H7 (cell line): ENCODE measurements at regions not wholly inside any gene's neighbourhood (a gene's known extent, or its start where the extent isn't known, plus 50 kb on each side); places are given as distances from the start of the nearest gene placed in this dataset.

ENCODE experiments used
- DNase-seq: peaks from one replicate; pipeline ENCODE4 v3.0.0; 2012
- H3K27me3 ChIP-seq: 2 replicates; pipeline ENCODE4 v1.6.0; 2011; ENCODE audit warnings: mild to moderate bottlenecking, low read length; ENCODE audit not compliant: control insufficient read depth, insufficient read depth
- H3K36me3 ChIP-seq: replicated peaks from 2 replicates; pipeline ENCODE4 v1.5.1; 2011; ENCODE audit warnings: low read length; ENCODE audit not compliant: control insufficient read depth, insufficient read depth
- H3K4me3 ChIP-seq: 2 replicates; pipeline ENCODE4 v1.5.1; 2011; ENCODE audit warnings: low read depth, mild to moderate bottlenecking, control low read depth, low read length, moderate library complexity; ENCODE audit not compliant: insufficient read depth

DNA sequence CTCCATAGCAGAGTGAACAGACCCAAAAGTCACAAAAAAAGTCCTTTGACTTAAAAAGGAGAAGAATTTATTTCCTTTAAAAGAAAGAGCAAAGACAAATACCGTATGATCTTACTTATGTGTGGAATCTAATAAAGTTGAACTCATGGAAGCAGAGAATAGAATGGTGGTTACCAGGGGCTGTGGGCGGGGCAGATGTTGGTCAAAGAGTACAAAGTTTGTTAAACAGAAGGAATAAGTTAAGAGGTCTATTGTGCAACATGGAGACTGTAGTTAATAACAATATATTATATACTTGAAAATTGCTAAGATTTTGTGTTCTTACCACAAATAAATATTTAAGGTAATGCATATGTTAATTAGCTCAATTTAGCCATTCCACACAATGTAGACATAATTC lies 173.3 kb upstream of the S100G start:
- no peaks in the 10 kb centered on the region for H3K36me3 ChIP-seq
- H3K4me3 ChIP-seq: no peak overlapping the region
- no peak for DNase-seq
- H3K27me3 ChIP-seq: no peaks in the 10 kb centered on the region

DNA sequence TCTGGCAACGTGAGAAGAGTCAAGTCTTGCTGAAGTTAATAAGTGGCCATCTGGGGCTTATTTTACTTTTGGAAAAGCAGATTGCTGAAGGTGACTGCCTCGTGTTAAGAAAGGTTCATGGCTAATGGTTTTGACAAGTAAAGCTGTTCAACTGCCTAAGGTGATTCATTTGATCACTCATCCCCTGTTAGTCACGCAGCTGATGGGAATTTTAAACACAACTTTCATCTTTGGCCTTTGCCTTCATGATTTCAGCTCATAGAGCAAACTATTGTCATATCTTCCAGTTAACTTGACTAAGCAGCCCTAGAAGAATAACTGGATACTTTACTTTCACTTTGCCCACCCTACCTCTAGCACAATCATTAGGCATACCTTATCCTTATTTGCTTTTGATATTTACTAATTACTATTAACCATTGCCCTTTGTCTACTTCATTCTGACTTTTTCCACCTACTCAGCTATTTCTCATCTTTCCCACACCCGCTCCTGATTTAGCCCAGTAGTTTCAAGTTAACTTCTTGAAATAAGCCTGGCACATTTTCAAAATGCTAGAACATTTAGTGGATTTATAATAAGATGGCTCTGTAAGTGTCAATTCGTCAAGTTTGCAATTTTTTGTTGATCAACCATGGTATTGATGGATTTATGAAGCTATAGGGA lies 170.6 kb upstream of the S100G start:
- H3K27me3 ChIP-seq: no peaks in the 10 kb centered on the region
- DNase-seq: no peak
- H3K4me3 ChIP-seq: no peak overlapping the region

DNA sequence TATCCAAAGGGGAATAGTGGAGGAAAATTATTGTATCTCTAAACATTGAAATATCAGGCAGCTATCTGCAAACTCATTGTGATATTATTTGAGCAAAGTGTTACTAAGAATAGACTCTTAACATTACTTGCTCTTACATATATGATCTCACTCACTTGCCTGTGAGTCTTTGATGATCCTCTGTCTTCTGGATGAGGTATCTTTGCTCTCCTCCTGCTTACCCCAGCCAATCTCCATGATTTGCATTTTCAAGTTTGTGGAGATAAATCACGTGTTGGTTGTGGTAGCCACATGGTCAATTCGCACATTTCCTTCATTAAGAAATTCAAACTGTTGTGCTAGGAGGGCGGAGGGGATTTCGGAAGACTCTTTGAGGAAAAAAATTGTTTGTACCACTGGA lies 169.9 kb upstream of the S100G start:
- H3K4me3 ChIP-seq: no peak overlapping the region
- no peaks in the 10 kb centered on the region for H3K36me3 ChIP-seq
- H3K27me3 ChIP-seq: no peaks in the 10 kb centered on the region
- DNase-seq: no peak

More for the DNA sequence above, 170.6 kb upstream of the S100G start:
- no peaks in the 10 kb centered on the region for H3K36me3 ChIP-seq

DNA sequence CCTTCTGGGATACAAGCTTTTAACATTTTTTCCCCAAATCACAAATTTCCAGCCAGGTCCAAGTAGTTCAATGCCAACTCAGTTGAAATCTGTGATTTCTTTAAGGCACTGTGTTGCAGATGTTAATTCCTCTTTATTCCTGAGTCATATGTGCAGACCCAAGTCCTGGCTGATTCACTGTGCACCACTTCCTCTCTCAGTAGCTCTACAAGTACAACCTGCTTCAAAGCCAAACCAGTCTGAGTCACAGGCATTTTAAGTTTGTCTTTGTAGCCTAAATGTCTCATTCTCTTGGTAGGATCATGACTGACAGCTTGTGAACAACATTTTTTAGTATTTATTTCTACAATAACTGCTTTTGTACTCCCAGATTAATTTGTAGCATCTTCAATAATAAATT lies 165.6 kb upstream of the S100G start:
- Histone ChIP-seq H3K4me3 (no peak overlapping the region), H3K27me3 (no peaks in the 10 kb centered on the region), H3K36me3 (no peaks in the 10 kb centered on the region)
- DNase-seq: no peak

DNA sequence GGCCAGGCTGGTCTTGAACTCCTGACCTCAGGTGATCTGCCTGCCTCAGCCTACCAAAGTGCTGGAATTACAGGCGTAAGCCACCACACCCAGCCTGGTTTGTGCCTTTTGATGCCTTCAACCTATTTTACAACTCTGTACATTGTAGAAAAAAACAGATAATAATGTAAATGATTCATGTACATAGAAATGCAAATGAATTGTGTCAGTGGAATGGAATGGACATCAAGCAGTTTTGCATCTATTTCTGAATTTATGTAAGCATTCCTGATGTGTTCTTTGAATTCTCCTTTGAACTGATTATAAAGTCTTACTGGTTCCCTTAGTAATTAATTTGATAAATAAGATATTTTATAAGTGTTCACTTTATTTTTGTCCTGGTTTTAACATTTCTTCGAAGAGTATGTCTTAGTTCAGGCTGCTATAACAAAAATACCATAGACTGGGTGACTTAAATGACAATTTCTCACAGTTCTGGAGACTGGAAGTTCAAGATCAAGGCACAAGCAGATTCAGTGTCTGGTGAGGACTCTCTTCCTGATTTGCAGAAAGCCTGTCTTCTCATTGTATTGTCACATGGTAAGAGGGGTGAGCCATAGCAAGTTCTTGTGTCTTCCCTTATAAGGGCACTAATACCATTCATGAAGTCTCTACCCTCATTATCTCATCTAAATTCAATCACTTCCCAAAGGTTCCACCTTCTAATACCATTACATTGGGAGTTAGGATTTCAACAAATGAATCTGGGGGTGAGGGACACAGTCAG lies 162.2 kb upstream of the S100G start:
- DNase-seq: no peak
- Histone ChIP-seq H3K4me3 (no peak overlapping the region), H3K27me3 (no peaks in the 10 kb centered on the region), H3K36me3 (no peaks in the 10 kb centered on the region)

DNA sequence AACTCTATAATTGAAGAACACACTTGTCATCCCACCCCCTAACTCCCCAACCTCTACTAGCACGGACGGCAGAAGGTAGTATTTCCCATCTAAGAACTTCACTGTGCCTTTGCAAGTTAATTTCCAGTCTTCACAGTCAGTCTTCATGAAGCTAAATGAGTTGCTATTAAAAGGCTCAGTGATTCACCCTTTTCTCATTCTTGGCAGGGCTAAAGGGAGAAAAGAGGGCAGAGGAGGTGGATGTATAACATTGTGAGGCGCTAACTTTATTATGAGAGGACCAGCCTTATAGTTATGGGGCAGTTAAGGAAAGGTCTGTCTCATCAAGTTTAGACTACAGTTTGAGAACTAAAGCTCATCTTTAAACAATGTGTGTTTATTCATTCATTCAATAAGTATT lies 161.0 kb upstream of the S100G start:
- Histone ChIP-seq H3K27me3 (no peaks in the 10 kb centered on the region), H3K4me3 (no peak overlapping the region), H3K36me3 (no peaks in the 10 kb centered on the region)
- no peak for DNase-seq

DNA sequence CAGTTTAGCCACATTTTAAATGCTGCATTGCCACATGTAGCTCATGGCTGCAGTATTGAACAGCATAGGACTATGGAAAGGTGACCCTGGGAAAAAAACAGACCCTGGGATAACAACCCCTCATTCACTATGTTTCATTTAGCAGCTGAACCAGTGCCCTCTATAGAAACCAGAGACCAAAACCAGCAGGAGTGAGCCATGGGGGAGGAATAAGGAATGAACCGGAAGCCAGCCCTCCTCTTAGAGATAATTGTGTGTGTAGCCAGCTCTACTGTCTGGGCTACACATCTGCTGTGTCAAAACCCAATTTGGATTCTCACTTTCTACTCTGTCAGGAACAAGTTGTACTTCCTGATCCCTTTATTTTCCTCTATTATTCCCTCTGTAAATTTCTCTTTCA lies 158.5 kb upstream of the S100G start:
- Histone ChIP-seq H3K27me3 (no peaks in the 10 kb centered on the region), H3K36me3 (no peaks in the 10 kb centered on the region), H3K4me3 (no peak overlapping the region)
- peak; percentile 49 for DNase-seq

DNA sequence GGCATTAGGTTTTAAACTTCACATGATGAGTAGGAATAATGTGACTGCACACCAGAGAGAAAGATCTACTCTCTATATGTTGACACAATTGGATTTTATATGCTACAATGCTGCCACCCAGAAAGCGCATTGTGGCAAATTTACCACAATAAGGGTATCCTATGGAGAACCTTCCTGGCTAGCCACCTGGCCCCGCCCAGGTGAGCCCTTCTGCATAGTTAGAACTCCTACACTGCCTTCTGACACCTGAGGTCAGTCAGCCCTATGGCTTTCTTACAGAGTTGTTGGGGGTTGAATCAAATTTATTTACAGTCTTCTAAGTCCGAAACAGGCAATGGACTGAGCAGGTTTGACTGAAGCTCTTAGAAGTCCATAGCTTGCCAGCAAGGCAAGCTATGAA lies 153.8 kb upstream of the S100G start:
- Histone ChIP-seq H3K27me3 (no peaks in the 10 kb centered on the region), H3K4me3 (no peak overlapping the region), H3K36me3 (no peaks in the 10 kb centered on the region)
- peak; percentile 52 for DNase-seq

DNA sequence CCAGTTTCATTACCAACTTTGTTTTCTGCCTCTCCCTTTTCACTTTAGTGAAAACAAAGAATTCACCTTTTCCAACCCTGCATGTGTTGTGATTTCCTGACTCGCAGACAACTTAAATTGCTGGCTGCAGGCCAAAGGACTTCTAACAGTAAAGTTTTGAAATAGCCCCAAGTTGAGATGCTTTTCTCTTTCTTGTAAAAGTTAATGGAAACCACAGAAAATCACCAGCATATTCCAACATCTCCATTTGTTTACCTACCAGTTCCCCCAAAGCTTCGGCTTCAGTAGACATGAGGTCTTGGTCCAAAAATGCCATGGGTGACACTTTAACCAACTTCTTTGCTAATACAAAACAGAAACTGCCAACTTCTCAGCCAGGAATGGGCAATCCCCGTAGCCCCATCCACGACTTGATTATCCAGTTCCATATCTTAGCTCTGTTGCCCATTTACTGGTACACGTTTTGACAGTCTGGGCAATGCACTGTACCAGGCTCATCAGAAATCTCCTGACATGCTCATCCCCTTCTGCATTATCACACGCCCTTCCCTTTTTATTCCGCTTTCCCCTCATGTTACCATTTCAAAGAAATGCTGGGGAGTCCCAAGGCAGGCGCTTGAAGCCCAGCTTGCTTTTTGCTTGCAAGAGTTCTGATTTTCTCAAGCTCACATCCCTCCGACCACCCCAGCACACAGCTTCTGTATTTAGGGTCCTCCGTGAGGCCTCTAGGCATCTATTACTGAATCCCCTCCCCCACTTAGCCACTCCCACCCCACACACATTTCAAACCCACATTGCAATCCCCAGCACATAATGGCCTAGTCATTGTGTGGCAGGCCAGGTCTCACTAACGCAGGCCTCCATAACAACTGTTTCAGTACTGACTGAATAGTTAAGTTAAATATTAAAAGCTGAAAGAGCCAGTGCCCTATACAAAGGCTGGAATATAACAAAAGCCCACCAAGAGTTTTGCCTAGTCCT lies 137.9 kb upstream of the S100G start:
- peak; percentile 33 for DNase-seq

DNA sequence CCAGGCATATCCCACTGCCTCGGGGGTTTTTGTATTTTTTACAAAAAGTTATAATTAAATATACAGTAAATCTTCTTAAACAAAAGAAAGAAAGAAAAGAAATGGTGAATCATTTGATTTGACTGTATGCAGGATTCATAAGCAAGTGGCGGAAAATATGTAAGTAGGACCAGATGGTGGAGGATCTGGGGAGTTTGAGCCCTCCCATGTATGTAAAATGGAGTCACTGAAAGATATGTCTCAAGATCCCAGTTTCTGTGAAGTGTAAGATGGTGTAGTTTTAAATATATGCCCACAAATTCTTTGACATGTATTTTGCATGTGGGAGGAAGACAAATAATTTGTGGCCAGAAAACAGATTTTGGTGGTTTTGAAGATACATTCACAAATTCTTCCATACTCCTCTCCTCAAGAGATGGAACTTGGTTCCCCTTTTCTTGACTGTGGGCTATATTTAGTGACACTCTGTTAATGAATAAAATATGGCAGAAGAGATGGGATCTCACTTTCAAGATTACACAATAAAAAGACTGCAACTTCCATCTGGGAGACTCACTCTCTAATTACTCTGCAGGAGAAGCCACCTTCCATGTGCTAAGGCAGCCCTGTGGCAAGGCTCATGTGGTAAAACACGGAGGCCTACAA lies 133.6 kb upstream of the S100G start:
- Histone ChIP-seq H3K36me3 (no peaks in the 10 kb centered on the region), H3K4me3 (no peak overlapping the region), H3K27me3 (no peaks in the 10 kb centered on the region)
- no peak for DNase-seq

More for the DNA sequence above, 137.9 kb upstream of the S100G start:
- no peaks in the 10 kb centered on the region for H3K36me3 ChIP-seq
- H3K4me3 ChIP-seq: no peak overlapping the region
- H3K27me3 ChIP-seq: no peaks in the 10 kb centered on the region

DNA sequence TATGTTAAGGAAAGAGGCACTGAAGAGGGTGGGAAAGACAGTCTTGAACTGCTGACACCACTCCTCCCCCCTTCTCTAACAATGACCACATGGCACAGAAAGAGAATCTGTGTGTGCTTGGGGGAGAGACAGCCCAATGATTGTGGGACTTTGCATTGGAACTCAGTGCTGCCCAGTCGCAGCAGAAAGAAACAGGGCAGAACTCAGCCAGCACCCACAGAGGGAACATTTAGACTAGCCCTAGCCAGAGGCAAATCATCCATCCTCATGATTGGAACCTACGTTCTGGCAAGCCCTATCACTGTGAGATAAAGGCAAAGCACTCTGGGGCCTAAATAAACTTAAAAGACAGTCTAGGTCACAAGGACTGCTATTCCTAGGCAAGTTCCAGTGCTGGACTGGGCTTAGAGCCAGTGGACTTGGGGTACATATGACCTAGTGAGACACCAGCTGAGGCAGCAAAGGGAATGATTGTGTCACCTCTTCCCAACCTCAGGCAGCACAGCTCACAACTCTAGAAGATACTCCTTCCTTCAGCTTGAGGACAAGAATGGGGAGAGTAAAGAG lies 132.8 kb upstream of the S100G start:
- H3K36me3 ChIP-seq: no peaks in the 10 kb centered on the region
- no peak for DNase-seq
- H3K4me3 ChIP-seq: no peak overlapping the region
- H3K27me3 ChIP-seq: no peaks in the 10 kb centered on the region

DNA sequence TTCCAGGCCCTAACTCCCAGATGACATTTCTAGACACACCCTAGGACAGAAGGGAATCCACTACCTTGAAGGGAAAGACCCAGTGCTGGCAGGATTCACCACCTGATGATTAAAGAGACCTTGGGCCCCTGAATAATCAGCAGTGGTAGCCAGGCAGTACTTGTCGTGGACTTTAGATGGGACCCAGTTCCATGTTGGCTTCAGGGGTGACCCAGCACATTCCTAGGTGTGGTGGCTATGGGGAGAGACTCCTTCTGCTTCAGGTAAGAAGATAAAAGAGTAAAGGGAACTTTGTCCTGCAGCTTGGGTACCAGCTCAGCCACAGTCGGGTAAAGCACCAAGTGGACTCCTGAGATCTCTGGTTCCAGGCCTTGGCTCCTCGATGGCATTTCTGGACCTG lies 131.8 kb upstream of the S100G start:
- Histone ChIP-seq H3K27me3 (no peaks in the 10 kb centered on the region), H3K4me3 (no peak overlapping the region), H3K36me3 (no peaks in the 10 kb centered on the region)
- DNase-seq: no peak

DNA sequence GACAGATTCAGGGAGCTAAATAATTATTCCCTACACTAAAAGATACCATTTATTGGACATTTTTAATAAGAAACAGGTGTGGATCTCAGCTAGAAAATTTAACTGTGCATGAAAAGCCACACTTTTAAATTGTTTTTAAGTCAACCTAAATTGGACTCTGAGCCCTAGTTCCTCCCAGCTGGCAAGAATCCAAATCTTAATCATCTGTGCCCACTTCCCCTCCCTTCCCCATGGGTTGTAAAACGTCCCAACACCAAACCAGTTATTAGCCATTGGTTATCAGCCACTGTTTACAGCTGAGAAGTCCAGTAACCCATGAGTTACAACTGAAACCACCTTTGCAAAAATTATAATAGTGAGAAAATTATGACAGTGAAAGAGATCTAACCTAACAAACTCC lies 125.6 kb upstream of the S100G start:
- no peak for DNase-seq
- Histone ChIP-seq H3K4me3 (no peak overlapping the region), H3K27me3 (no peaks in the 10 kb centered on the region)

DNA sequence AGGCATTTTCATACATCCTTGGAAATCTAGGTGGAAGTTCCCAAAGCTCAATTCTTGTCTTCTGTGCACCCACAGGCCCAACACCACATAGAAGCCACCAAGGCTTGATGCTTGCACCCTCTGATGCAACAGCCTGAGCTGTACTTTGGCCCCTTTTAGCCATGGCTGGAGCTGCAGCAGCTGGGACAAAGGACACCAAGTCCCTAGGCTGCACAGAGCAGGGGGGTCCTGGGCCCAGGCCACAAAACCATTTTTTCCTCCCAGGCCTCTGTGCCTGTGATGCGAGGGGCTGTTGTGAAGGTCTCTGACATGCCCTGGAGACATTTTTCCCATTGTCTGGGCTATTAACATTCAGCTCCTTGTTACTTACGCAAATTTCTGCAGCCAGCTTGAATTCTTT lies 124.0 kb upstream of the S100G start:
- H3K27me3 ChIP-seq: no peaks in the 10 kb centered on the region
- no peak for DNase-seq
- H3K36me3 ChIP-seq: peaks cover 1% of the 10 kb centered on the region; the same call in 1 of the 2 replicates
- H3K4me3 ChIP-seq: no peak overlapping the region

More for the DNA sequence above, 125.6 kb upstream of the S100G start:
- H3K36me3 ChIP-seq: peaks cover 1% of the 10 kb centered on the region; the same call in 1 of the 2 replicates
